NOMO-1 treated with dmso at 0.1 percent for 144 hours (cell line): ENCODE measurements at regions not wholly inside any gene's neighbourhood (a gene's known extent, or its start where the extent isn't known, plus 50 kb on each side); places are given as distances from the start of the nearest gene placed in this dataset.

Source experiments
- DNase-seq: peaks from one replicate; lab custom pipeline; 2025; ENCODE audit not compliant: unreplicated experiment; lab: John Stamatoyannopoulos, UW

- DNase-seq: peak; percentile 24
These were observed 460.4 kb upstream of the ASIC2 start for GRCh38 chr17:33753452-33753851.

GRCh38 chr17:33756021-33756420 is 462.9 kb upstream of the ASIC2 start:
- no peak for DNase-seq

- no peak for DNase-seq
These were observed 472.8 kb upstream of the ASIC2 start for GRCh38 chr17:33765871-33766270.

- no peak for DNase-seq
These were observed 473.6 kb upstream of the ASIC2 start for GRCh38 chr17:33766721-33767120.

GRCh38 chr17:33769066-33769465 is 476.0 kb upstream of the ASIC2 start:
- no peak for DNase-seq

- DNase-seq: no peak
These were observed 478.8 kb upstream of the CCL2 start for GRCh38 chr17:33776304-33776703.

GRCh38 chr17:33776903-33777302 is 478.2 kb upstream of the CCL2 start:
- no peak for DNase-seq

GRCh38 chr17:33777674-33778073 is 477.4 kb upstream of the CCL2 start:
- no peak for DNase-seq

- DNase-seq: no peak
These were observed 476.4 kb upstream of the CCL2 start for GRCh38 chr17:33778505-33779233.

- DNase-seq: peak; percentile 20
These were observed 475.9 kb upstream of the CCL2 start for GRCh38 chr17:33779234-33779591.

GRCh38 chr17:33785281-33785680 is 469.8 kb upstream of the CCL2 start:
- DNase-seq: no peak

- DNase-seq: no peak
These were observed 468.6 kb upstream of the CCL2 start for GRCh38 chr17:33786478-33786877.

GRCh38 chr17:33789658-33790057 is 465.4 kb upstream of the CCL2 start:
- no peak for DNase-seq

- no peak for DNase-seq
These were observed 457.9 kb upstream of the CCL2 start for GRCh38 chr17:33797181-33797580.

- DNase-seq: no peak
These were observed 456.8 kb upstream of the CCL2 start for GRCh38 chr17:33798308-33798707.

GRCh38 chr17:33802349-33803198 is 452.5 kb upstream of the CCL2 start:
- no peak for DNase-seq

GRCh38 chr17:33803199-33803685 is 451.8 kb upstream of the CCL2 start:
- DNase-seq: no peak

- no peak for DNase-seq
These were observed 451.4 kb upstream of the CCL2 start for GRCh38 chr17:33803686-33804085.

- no peak for DNase-seq
These were observed 450.7 kb upstream of the CCL2 start for GRCh38 chr17:33804401-33804800.

GRCh38 chr17:33806631-33807030 is 448.5 kb upstream of the CCL2 start:
- no peak for DNase-seq

- DNase-seq: no peak
These were observed 445.3 kb upstream of the CCL2 start for GRCh38 chr17:33809748-33810147.

- no peak for DNase-seq
These were observed 443.9 kb upstream of the CCL2 start for GRCh38 chr17:33811004-33811760.
